Cardiac muscle cell (in vitro differentiated cells and primary cell): ENCODE measurements at regions not wholly inside any gene's neighbourhood (a gene's known extent, or its start where the extent isn't known, plus 50 kb on each side); places are given as distances from the start of the nearest gene placed in this dataset.

Source experiments
- DNase-seq, 2 donors: peaks; one replicate each; pipeline versions ENCODE4 v3.0.0 to v3.0.0-alpha.2; 2010 to 2017; ENCODE audit warnings: low read depth in 1 of 2, low spot score in 1 of 2
- H3K27ac ChIP-seq: fragments of 200-600 bp; sonication (generic); 2 replicates; pipeline ENCODE4 v1.5.1; 2016
- H3K27me3 ChIP-seq: fragments of 200-600 bp; sonication (generic); 2 replicates; pipeline ENCODE4 v1.6.0; 2016; ENCODE audit warnings: control low read depth
- H3K36me3 ChIP-seq: fragments of 200-600 bp; sonication (generic); 2 replicates; pipeline ENCODE4 v1.5.1; 2016; ENCODE audit warnings: control low read depth
- H3K4me1 ChIP-seq: fragments of 200-600 bp; sonication (generic); 2 replicates; pipeline ENCODE4 v1.8.1; 2017; ENCODE audit warnings: low read depth, mild to moderate bottlenecking, mixed run types
- H3K4me3 ChIP-seq: fragments of 200-600 bp; sonication (generic); 2 replicates; pipeline ENCODE4 v1.5.1; 2016; ENCODE audit warnings: mild to moderate bottlenecking
- H3K9me3 ChIP-seq: fragments of 200-600 bp; sonication (generic); 2 replicates; pipeline ENCODE4 v1.5.1; 2017; ENCODE audit warnings: low read depth, mild to moderate bottlenecking, control low read depth
- CTCF ChIP-seq: IDR thresholded peaks from 2 replicates; pipeline ENCODE4 v1.5.1; 2012; ENCODE audit warnings: low read depth, mild to moderate bottlenecking, low read length

- Histone ChIP-seq H3K27ac (no peak overlapping the region), H3K4me3 (no peak overlapping the region), H3K9me3 (no peaks in the 10 kb centered on the region), H3K36me3 (no peaks in the 10 kb centered on the region), H3K4me1 (no peaks in the 10 kb centered on the region), H3K27me3 (no peaks in the 10 kb centered on the region)
- no peak for TF ChIP-seq CTCF
- no peak for DNase-seq
Observed at GRCh38 chr1:217965156-217965786, 319.8 kb upstream of the RRP15 start.

- no peaks in the 10 kb centered on the region for H3K27me3 ChIP-seq
- no peak overlapping the region for H3K4me3 ChIP-seq
- H3K27ac ChIP-seq, result no peak overlapping the region
- H3K4me1 ChIP-seq, result no peaks in the 10 kb centered on the region
- no peak for DNase-seq
- H3K36me3 ChIP-seq, result no peaks in the 10 kb centered on the region
- no peaks in the 10 kb centered on the region for H3K9me3 ChIP-seq
- TF ChIP-seq CTCF, result no peak
Observed at GRCh38 chr1:217968085-217968484, 317.0 kb upstream of the RRP15 start.

- TF ChIP-seq CTCF, result no peak
- Histone ChIP-seq H3K9me3 (no peaks in the 10 kb centered on the region), H3K27ac (no peak overlapping the region), H3K4me3 (no peak overlapping the region), H3K4me1 (no peaks in the 10 kb centered on the region), H3K27me3 (no peaks in the 10 kb centered on the region), H3K36me3 (no peaks in the 10 kb centered on the region)
- DNase-seq, result no peak
Observed at GRCh38 chr1:217969428-217969827, 315.7 kb upstream of the RRP15 start.

- no peaks in the 10 kb centered on the region for H3K27me3 ChIP-seq
- no peak overlapping the region for H3K4me3 ChIP-seq
- H3K36me3 ChIP-seq, result no peaks in the 10 kb centered on the region
- no peak for TF ChIP-seq CTCF
- H3K27ac ChIP-seq, result no peak overlapping the region
- no peaks in the 10 kb centered on the region for H3K4me1 ChIP-seq
- no peaks in the 10 kb centered on the region for H3K9me3 ChIP-seq
- no peak for DNase-seq
Observed at GRCh38 chr1:217977943-217978342, 307.1 kb upstream of the RRP15 start.

GRCh38 chr1:217981430-217981829, 303.7 kb upstream of the RRP15 start:
- no peaks in the 10 kb centered on the region for H3K9me3 ChIP-seq
- DNase-seq, result no peak
- TF ChIP-seq CTCF, result no peak

More at GRCh38 chr1:217981430-217981829, 303.7 kb upstream of the RRP15 start:
- H3K4me1 ChIP-seq, result no peaks in the 10 kb centered on the region
- H3K36me3 ChIP-seq, result no peaks in the 10 kb centered on the region
- H3K4me3 ChIP-seq, result no peak overlapping the region
- H3K27me3 ChIP-seq, result no peaks in the 10 kb centered on the region
- H3K27ac ChIP-seq, result no peak overlapping the region
